Glutamatergic neuron (in vitro differentiated cells): ENCODE measurements at regions not wholly inside any gene's neighbourhood (a gene's known extent, or its start where the extent isn't known, plus 50 kb on each side); places are given as distances from the start of the nearest gene placed in this dataset.
A peak's percentile ranks its signal among the peaks of the same experiment; 100 is the strongest.

Experiments
- DNase-seq: peaks from one replicate; pipeline ENCODE4 v3.0.0; 2022
- H3K27ac Mint-ChIP-seq: one replicate; pipeline ENCODE4 v1.8.0; 2020; ENCODE audit warnings: mild to moderate bottlenecking, mixed read lengths, inconsistent platforms; ENCODE audit not compliant: unreplicated experiment
- H3K27me3 Mint-ChIP-seq: one replicate; pipeline ENCODE4 v1.8.0; 2020; ENCODE audit warnings: mild to moderate bottlenecking, moderate library complexity, mixed read lengths, inconsistent platforms; ENCODE audit not compliant: unreplicated experiment
- H3K36me3 Mint-ChIP-seq: one replicate; pipeline ENCODE4 v1.8.0; 2020; ENCODE audit warnings: mild to moderate bottlenecking, mixed read lengths, inconsistent platforms; ENCODE audit not compliant: unreplicated experiment
- H3K4me1 Mint-ChIP-seq: one replicate; pipeline ENCODE4 v1.8.0; 2020; ENCODE audit warnings: mild to moderate bottlenecking, low read depth, mixed read lengths, inconsistent platforms; ENCODE audit not compliant: unreplicated experiment
- H3K4me3 Mint-ChIP-seq: one replicate; pipeline ENCODE4 v1.8.0; 2020; ENCODE audit warnings: mild to moderate bottlenecking, mixed read lengths, inconsistent platforms; ENCODE audit not compliant: unreplicated experiment
- H3K9me3 Mint-ChIP-seq: one replicate; pipeline ENCODE4 v1.8.0; 2020; ENCODE audit warnings: mild to moderate bottlenecking, moderate library complexity, mixed read lengths, inconsistent platforms; ENCODE audit not compliant: unreplicated experiment
- TF ChIP-seq, protein P1 (sequence below): fragments of 200-600 bp; sonication (generic); IDR thresholded peaks from one replicate; pipeline ENCODE4 v1.5.0; 2021; ENCODE audit not compliant: partially characterized antibody, unreplicated experiment

DNA sequence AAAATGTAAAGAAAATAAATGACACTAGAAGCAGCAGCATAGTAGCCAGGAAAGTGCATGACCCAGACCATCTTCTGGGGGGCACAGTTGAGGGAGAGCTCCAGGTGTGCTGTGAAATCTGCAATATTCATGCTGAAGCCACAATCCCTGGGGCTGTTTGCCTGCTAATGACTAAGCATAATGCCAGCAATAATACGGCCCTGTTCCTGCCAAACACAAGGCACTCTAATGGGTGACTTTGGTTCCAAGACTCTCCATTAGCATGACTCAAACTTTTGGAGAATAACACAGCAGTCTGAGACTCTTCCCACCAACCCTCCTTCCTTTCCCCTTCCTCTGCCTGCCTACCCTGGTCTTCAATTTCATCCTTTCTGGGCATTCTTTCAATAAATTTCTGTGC lies 77.9 kb upstream of the DOCK10 start:
- Mint-ChIP-seq H3K4me3 (no peak overlapping the region), H3K36me3 (no peaks in the 10 kb centered on the region), H3K27me3 (no peaks in the 10 kb centered on the region), H3K9me3 (no peaks in the 10 kb centered on the region), H3K27ac (no peak overlapping the region), H3K4me1 (peaks cover 9% of the 10 kb centered on the region)
- no peak for DNase-seq
- TF ChIP-seq, protein P1, sequence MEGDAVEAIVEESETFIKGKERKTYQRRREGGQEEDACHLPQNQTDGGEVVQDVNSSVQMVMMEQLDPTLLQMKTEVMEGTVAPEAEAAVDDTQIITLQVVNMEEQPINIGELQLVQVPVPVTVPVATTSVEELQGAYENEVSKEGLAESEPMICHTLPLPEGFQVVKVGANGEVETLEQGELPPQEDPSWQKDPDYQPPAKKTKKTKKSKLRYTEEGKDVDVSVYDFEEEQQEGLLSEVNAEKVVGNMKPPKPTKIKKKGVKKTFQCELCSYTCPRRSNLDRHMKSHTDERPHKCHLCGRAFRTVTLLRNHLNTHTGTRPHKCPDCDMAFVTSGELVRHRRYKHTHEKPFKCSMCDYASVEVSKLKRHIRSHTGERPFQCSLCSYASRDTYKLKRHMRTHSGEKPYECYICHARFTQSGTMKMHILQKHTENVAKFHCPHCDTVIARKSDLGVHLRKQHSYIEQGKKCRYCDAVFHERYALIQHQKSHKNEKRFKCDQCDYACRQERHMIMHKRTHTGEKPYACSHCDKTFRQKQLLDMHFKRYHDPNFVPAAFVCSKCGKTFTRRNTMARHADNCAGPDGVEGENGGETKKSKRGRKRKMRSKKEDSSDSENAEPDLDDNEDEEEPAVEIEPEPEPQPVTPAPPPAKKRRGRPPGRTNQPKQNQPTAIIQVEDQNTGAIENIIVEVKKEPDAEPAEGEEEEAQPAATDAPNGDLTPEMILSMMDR, result no peak

- no peaks in the 10 kb centered on the region for H3K27me3 Mint-ChIP-seq
- TF ChIP-seq, protein P1, result no peak
These were observed 74.9 kb upstream of the DOCK10 start for GRCh38 chr2:225117051-225117716.

DNA sequence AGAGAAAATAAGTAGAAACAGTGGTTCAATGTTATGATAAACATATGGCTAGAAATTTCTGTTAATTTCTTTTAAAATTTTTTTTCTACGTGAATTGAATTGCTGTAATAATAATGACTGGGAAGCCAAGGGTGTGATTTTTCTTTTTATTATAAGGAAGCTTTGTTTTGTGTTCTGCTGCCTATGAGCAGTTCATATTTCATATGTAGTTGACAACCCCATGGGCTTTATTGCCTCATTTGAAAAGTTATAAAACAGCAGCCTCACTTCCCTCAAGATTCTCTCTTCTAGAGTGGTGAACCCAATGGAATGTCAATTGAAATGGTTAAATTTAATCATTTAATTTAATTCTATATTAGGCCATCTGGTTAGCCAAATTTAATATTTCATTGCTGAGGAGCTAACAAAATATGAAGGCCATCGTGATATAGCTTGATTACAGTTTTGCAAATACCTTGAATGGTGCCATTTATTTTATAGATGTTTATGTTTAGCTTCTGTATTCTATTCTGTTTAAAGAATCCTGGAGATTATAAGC lies 72.6 kb upstream of the DOCK10 start:
- TF ChIP-seq, protein P1, result no peak
- H3K27ac Mint-ChIP-seq, result peak overlapping the region; percentile 66
- no peaks in the 10 kb centered on the region for H3K36me3 Mint-ChIP-seq
- no peaks in the 10 kb centered on the region for H3K27me3 Mint-ChIP-seq
- H3K4me1 Mint-ChIP-seq, result peaks cover 27% of the 10 kb centered on the region
- DNase-seq, result no peak
- H3K4me3 Mint-ChIP-seq, result no peak overlapping the region
- no peaks in the 10 kb centered on the region for H3K9me3 Mint-ChIP-seq

More at GRCh38 chr2:225117051-225117716, 74.9 kb upstream of the DOCK10 start:
- H3K27ac Mint-ChIP-seq, result no peak overlapping the region
- no peaks in the 10 kb centered on the region for H3K36me3 Mint-ChIP-seq
- DNase-seq, result no peak
- H3K4me3 Mint-ChIP-seq, result no peak overlapping the region
- H3K9me3 Mint-ChIP-seq, result no peaks in the 10 kb centered on the region
- peaks cover 23% of the 10 kb centered on the region for H3K4me1 Mint-ChIP-seq

- TF ChIP-seq, protein P1, result no peak
- H3K9me3 Mint-ChIP-seq, result peaks cover under 1% of the 10 kb centered on the region
- H3K4me3 Mint-ChIP-seq, result no peak overlapping the region
- H3K36me3 Mint-ChIP-seq, result no peaks in the 10 kb centered on the region
- peaks cover 27% of the 10 kb centered on the region for H3K4me1 Mint-ChIP-seq
- no peaks in the 10 kb centered on the region for H3K27me3 Mint-ChIP-seq
- DNase-seq, result no peak
- peak overlapping the region; percentile 23 for H3K27ac Mint-ChIP-seq
These were observed 71.2 kb upstream of the DOCK10 start for GRCh38 chr2:225113371-225114015.

DNA sequence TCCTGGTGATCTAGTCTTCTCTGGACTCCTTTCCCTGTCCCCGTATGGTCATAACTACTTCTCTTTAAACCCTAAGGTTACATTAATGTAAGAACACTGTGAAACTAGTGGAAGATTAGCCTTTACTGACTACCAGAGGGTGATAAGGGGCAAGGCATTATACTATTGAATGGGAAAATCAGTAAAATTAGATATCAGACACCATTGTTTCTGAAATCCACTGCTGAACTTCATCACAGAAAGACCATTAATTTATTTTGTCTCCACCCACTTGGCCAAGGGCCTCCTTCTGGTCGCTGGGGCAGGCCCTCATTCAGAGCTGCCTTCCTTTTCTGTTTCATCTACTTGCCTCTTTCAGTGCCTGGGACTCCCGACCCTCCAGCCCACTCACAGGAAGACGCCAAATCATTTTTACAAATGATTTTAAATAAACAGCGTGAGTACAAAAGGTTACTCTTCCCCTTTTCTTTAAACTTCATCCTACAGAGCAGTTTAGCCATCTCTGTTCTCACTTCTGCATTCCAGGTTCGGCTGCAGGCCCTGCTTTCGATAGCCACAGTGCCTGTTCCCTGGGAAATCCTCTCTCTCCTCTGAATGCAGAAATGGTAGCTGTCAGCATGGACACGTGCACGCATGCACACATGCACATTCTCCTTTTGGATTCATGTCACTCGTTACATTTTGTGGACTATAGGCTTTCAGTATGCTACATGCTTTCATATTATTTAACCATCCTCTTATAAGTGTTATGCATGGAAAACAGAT lies 70.3 kb upstream of the DOCK10 start:
- H3K4me3 Mint-ChIP-seq, result peak overlapping the region; percentile 35
- no peak for DNase-seq
- H3K27ac Mint-ChIP-seq, result peak overlapping the region; percentile 23
- no peaks in the 10 kb centered on the region for H3K27me3 Mint-ChIP-seq
- no peaks in the 10 kb centered on the region for H3K36me3 Mint-ChIP-seq
- H3K4me1 Mint-ChIP-seq, result peaks cover 27% of the 10 kb centered on the region
- TF ChIP-seq, protein P1, result no peak
- H3K9me3 Mint-ChIP-seq, result peaks cover 2% of the 10 kb centered on the region
